ENCODE measurements at regions not wholly inside any gene's neighbourhood (a gene's known extent, or its start where the extent isn't known, plus 50 kb on each side); places are given as distances from the start of the nearest gene placed in this dataset.

DNA sequence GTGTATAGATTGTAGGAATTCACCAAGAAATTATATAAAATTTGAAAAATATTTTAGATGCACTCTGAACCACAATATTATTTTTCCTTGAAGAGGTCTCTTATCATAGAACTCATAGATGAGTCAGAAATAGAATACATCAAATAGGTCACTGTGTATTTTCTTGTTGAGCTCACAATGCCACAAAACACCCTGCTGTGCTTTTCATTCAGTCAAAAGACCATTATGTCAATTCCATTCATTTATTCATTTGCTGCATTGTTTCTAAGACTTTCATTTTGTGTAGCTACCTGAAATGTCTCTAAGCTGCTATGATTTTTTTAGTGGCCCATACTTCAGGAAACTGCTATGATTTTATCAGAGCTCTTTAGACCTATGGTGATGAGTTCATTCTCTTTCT, 231.9 kb upstream of the AVPR1A start:
- no peaks in the 10 kb centered on the region for H3K4me1 Mint-ChIP-seq (ENCODE audit: low read depth)
- no peaks in the 10 kb centered on the region for H3K9me3 Mint-ChIP-seq
- no peak overlapping the region for H3K27ac Mint-ChIP-seq
- DNase-seq, result no peak
- no peaks in the 10 kb centered on the region for H3K36me3 Mint-ChIP-seq (ENCODE audit: low read depth)
- TF ChIP-seq, protein P1, sequence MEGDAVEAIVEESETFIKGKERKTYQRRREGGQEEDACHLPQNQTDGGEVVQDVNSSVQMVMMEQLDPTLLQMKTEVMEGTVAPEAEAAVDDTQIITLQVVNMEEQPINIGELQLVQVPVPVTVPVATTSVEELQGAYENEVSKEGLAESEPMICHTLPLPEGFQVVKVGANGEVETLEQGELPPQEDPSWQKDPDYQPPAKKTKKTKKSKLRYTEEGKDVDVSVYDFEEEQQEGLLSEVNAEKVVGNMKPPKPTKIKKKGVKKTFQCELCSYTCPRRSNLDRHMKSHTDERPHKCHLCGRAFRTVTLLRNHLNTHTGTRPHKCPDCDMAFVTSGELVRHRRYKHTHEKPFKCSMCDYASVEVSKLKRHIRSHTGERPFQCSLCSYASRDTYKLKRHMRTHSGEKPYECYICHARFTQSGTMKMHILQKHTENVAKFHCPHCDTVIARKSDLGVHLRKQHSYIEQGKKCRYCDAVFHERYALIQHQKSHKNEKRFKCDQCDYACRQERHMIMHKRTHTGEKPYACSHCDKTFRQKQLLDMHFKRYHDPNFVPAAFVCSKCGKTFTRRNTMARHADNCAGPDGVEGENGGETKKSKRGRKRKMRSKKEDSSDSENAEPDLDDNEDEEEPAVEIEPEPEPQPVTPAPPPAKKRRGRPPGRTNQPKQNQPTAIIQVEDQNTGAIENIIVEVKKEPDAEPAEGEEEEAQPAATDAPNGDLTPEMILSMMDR (IDR thresholded peaks at IDR 0.05), result no peak
- peaks cover 4% of the 10 kb centered on the region for H3K27me3 Mint-ChIP-seq (ENCODE audit: insufficient read depth)
- no peak overlapping the region for H3K4me3 Mint-ChIP-seq

DNA sequence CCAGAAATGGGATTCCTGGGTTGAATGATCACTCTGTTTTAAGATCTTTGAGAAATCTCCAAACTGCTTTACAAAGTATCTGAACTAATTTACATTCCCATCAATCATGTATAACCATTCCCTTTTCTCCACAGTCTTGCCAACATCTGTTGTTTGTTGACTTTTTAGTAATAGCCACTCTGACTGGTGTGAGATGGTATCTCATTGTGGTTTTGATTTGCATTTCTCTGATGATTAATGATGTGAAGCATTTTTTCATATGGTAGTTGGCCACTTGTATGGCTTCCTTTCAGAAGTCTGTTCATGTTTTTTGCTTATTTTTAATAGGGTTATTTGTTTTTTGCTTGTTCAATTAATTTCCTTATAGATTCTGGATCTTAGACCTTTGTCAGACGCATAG, 211.8 kb upstream of the AVPR1A start:
- Mint-ChIP-seq H3K4me1 (ENCODE audit: low read depth) (no peaks in the 10 kb centered on the region), H3K4me3 (no peak overlapping the region), H3K9me3 (no peaks in the 10 kb centered on the region), H3K27ac (no peak overlapping the region), H3K36me3 (ENCODE audit: low read depth) (no peaks in the 10 kb centered on the region), H3K27me3 (ENCODE audit: insufficient read depth) (peaks cover 3% of the 10 kb centered on the region)
- peak; percentile 52 for DNase-seq
- TF ChIP-seq, protein P1 (IDR thresholded peaks at IDR 0.05), result no peak

DNA sequence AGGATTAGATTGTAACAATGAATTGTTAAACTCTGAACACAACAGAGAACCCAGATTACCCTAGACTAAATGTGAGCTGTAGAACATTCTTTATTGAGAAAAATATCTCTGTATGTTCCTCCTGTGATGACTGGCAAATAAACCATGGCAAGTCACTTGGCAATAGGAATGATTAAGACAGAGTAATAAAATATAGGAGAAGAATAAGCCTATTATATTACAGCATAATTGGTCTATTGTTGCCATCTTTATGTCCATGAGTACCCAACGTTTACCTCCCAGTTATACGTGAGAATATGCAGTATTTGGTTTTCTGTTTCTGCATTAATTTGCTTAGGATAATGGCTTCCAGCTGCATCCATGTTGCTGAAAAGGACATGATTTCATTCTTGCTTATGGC, 211.2 kb upstream of the AVPR1A start:
- TF ChIP-seq, protein P1 (IDR thresholded peaks at IDR 0.05), result no peak
- H3K27ac Mint-ChIP-seq, result no peak overlapping the region
- H3K4me1 Mint-ChIP-seq (ENCODE audit: low read depth), result no peaks in the 10 kb centered on the region
- peaks cover 3% of the 10 kb centered on the region for H3K27me3 Mint-ChIP-seq (ENCODE audit: insufficient read depth)
- no peaks in the 10 kb centered on the region for H3K9me3 Mint-ChIP-seq
- no peak overlapping the region for H3K4me3 Mint-ChIP-seq
- no peaks in the 10 kb centered on the region for H3K36me3 Mint-ChIP-seq (ENCODE audit: low read depth)
- no peak for DNase-seq

GRCh38 chr12:63354969-63355368, 204.0 kb upstream of the AVPR1A start:
- Mint-ChIP-seq H3K4me3 (no peak overlapping the region), H3K27ac (no peak overlapping the region), H3K4me1 (ENCODE audit: low read depth) (no peaks in the 10 kb centered on the region), H3K36me3 (ENCODE audit: low read depth) (no peaks in the 10 kb centered on the region), H3K27me3 (ENCODE audit: insufficient read depth) (peaks cover 3% of the 10 kb centered on the region; the same call in 1 of the 2 replicates), H3K9me3 (no peaks in the 10 kb centered on the region)
- DNase-seq, result no peak
- TF ChIP-seq, protein P1 (IDR thresholded peaks at IDR 0.05), result no peak

GRCh38 chr12:63353559-63353958, 202.6 kb upstream of the AVPR1A start:
- TF ChIP-seq, protein P1 (IDR thresholded peaks at IDR 0.05), result peak; percentile 13; the same call in 1 of the 2 replicates
- DNase-seq, result no peak
- Mint-ChIP-seq H3K4me3 (no peak overlapping the region), H3K9me3 (no peaks in the 10 kb centered on the region), H3K27me3 (ENCODE audit: insufficient read depth) (peaks cover 3% of the 10 kb centered on the region; the same call in 1 of the 2 replicates), H3K36me3 (ENCODE audit: low read depth) (no peaks in the 10 kb centered on the region), H3K27ac (no peak overlapping the region), H3K4me1 (ENCODE audit: low read depth) (no peaks in the 10 kb centered on the region)

DNA sequence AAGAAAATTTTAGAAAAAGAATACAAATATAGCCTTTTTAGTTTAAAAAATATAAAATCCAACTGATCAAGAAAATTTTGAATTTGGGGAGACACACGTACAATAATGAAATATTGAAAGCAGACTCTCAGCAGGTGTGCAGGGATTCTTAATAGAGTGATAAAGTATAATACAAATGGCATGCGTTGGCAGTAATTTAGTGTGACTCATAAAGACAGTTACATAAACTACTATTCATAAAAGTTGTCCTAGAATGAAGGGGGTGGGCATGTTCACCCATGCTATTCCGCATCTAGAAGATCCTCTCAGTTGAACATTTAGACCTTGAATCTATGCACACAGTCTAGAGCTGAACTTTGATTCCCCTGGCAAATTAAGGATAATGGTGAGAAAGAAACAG, 200.4 kb upstream of the AVPR1A start:
- peaks cover 5% of the 10 kb centered on the region for H3K9me3 Mint-ChIP-seq
- H3K36me3 Mint-ChIP-seq (ENCODE audit: low read depth), result no peaks in the 10 kb centered on the region
- no peak overlapping the region for H3K4me3 Mint-ChIP-seq
- no peak for DNase-seq
- no peak overlapping the region for H3K27ac Mint-ChIP-seq
- TF ChIP-seq, protein P1 (IDR thresholded peaks at IDR 0.05), result no peak
- no peaks in the 10 kb centered on the region for H3K4me1 Mint-ChIP-seq (ENCODE audit: low read depth)
- peaks cover 3% of the 10 kb centered on the region; the same call in 1 of the 2 replicates for H3K27me3 Mint-ChIP-seq (ENCODE audit: insufficient read depth)
